NCI-H446 treated with DMSO at 0.1 percent for 48 hours (cell line): ENCODE measurements at regions not wholly inside any gene's neighbourhood (a gene's known extent, or its start where the extent isn't known, plus 50 kb on each side); places are given as distances from the start of the nearest gene placed in this dataset.
A peak's percentile ranks its signal among the peaks of the same experiment; 100 is the strongest.
"Not testable (repeated sequence)": the region's sequence is repeated elsewhere in the genome, so short reads cannot be mapped to it uniquely, and the experiment has no call there.

Source experiments
- DNase-seq: peaks from one replicate; lab custom pipeline; 2025; lab: John Stamatoyannopoulos, UW

DNA sequence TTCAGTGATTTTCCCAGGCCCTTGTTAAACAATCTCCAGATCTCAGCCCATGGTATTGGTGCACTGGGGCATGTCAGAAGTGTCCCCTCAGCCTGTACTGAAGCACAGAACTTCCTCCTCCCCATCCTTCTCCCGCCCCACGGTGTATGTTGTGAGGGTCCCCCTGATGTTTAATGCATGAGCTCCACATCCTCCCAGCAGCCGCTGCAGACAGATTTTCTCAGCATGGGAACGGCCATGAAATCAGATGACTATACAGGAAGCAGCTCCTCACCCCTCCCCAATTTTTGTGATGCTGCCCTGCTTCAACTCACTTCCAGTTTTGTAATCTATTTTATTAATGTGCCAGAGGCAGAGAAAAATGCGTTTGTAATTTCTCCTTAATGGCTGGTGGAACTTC, 406.0 kb downstream of the MIAT start:
- DNase-seq: no peak

GRCh38 chr22:27063841-27064240, 406.5 kb downstream of the MIAT start:
- DNase-seq: no peak

- no peak for DNase-seq
Measured at GRCh38 chr22:27064386-27064785, 407.0 kb downstream of the MIAT start.

DNA sequence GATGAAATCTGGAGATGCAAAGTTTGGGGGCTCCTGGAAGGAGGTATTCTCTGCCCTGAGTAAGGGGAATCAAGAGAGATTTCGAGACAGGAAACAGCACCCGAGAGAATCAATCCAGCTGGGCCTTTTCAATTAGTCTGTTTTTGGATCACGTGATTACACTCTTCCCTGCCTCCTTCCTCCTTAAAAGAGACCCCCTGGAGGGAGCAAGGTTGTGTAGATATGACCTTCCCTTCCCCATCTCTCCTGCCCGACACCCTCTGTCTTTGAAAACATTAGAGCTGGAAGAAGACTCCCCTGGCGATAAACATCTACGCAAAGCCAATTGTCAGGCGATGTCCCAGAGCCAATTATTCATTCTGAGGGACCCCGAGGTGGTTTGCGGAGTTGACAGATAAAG, 407.9 kb downstream of the MIAT start:
- no peak for DNase-seq

GRCh38 chr22:27066856-27067255, 409.5 kb downstream of the MIAT start:
- DNase-seq: peak; percentile 32

GRCh38 chr22:27068121-27068520, 410.7 kb downstream of the MIAT start:
- no peak for DNase-seq

GRCh38 chr22:27070594-27070993, 413.2 kb downstream of the MIAT start:
- no peak for DNase-seq

DNA sequence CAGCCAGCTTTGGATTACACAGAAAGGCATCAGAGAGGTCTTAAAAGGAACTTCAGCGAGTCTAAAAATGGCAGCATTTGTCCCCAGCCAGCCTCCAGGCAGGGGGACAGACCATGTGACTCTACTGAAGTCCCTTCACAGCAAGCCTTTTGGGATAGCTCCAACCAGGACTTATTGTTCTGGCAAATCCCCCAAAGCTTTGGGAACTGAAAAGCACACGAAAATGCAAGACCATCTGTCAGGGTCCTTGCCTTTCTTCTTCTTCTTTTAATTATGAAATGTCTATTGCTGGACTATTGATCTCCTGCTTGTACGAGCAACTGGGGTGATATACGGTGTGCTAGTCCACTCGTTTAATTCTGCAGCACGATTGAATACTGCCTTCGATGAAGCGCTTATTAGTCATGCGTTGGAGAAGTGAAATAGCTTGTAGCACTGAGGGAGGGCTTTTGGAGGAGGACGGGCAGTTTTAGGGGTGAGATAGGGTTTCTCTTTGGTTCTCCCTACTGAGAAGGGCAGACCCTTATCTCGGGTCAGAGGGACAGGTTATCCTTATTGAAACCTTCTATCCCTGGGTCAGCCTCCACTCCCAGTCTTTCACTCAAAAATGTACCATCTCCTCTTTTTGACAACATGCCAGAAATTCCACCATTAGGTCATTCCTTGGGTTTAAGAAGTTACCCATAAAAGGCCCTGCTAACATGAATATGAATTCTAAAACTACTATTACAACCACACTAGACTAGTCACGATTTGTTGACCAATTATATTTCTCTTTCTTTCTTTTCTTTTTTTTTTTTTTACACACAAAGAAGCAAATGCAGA, 416.4 kb downstream of the MIAT start:
- DNase-seq: peak; percentile 91

- no peak for DNase-seq
Measured at GRCh38 chr22:27075028-27075678, 417.8 kb downstream of the MIAT start.

DNA sequence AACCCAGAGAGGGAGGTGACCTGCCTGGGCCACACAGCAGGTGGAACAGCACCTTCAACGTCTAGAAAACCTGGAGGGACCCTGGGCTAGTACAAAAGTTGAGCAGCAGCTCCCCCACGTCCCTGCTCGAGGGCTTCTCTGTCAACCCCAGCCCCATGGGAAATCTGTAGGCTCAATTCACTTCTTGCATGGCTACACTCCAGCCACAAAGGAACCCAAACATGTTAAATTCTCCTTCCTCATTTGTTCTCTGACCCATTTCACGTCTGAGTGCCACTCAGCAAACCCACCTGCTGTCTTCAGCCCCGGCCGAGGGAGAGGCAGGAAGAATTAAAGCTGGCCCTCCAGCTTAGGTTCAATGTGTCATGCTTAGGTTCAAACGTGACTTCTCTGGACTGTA, 418.5 kb downstream of the MIAT start:
- DNase-seq: no peak

DNA sequence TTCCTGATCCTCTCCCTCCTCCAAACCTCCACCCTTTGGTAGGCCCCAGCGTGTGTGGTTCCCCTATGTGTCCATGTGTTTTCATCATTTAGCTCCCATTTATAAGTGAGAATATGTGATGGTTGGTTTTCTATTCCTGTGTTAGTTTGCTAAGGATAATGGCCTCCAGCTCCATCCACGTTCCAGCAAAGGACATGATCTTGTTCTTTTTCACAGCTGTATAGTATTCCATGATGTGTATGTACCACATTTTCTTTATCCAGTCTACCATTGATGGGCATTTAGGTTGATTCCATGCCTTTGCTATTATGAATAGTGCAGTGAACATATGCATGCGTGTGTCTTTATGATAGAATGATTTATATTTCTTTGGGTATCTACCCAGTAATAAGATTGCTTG, 420.7 kb downstream of the MIAT start:
- not testable (repeated sequence) for DNase-seq

DNA sequence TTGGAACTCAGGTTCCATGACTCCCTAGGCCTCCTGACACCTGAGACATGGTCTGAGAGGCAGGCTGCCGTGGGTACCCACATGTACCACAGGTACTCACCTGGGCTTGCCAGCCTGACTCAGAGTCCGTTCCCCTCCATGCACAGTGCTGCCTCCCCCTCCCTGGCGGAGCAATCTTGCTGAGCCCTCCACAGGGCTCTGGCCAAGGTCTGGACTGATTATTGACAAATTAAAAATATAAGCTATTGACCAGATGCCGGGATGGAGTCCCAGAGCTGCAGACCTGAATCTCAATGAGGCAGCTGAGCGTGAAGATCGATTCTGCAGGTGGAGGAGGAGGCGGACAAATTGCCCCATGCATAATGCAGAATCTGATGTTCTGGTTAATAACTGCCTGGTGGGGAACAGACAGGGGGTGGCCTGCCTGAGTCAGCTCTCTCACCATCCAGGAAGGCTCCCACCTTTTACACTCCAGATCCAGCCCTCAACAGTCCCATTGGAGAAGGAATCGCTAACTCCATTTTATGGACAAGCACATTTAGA, 422.7 kb downstream of the MIAT start:
- DNase-seq: no peak

GRCh38 chr22:27080863-27081262, 423.5 kb downstream of the MIAT start:
- DNase-seq: no peak

GRCh38 chr22:27083610-27084009, 426.2 kb downstream of the MIAT start:
- no peak for DNase-seq

DNA sequence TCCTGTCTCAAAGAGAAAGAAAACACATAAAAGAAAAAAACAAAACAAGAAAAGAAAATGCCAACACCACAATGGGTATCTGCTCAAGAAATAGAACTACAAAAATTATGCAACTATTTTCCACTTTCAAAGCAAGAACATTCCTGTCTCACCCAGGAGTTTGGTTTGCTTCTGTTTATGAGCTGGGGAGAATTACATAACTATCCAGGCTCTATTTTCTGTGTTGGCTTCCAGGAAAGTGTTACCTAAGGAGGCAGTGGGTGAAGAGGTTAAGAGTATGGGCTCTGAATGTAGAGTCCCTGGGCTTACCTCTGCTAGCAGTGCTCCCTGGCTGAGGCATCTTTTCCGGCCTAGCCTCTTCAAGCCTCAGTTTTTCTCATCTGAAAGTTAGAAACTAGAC, 426.7 kb downstream of the MIAT start:
- no peak for DNase-seq

- DNase-seq: no peak
Measured at GRCh38 chr22:27086080-27087044, 429.0 kb downstream of the MIAT start.

GRCh38 chr22:27087051-27087450, 429.7 kb downstream of the MIAT start:
- no peak for DNase-seq

GRCh38 chr22:27088026-27088425, 430.6 kb downstream of the MIAT start:
- no peak for DNase-seq

DNA sequence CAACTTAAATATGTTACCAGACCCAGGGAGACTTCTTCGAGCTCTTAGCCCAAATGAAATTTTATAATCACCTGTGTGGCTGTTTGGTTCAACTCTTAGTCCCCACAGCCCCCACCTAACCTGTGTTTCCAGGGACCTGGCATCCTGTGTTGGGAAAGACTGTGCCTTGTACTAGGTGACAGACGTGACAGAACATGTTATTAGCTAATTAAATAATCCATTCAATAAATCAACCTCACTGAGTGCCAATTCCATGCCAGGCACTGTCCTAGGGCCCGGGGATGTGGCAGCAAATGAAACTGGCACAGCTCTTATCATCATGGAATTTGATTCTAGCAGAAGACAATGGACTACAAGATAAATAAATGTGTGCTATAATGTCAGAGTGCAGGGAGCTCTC, 431.9 kb downstream of the MIAT start:
- DNase-seq: peak; percentile 84

GRCh38 chr22:27090611-27091011, 433.2 kb downstream of the MIAT start:
- DNase-seq: peak; percentile 74

DNA sequence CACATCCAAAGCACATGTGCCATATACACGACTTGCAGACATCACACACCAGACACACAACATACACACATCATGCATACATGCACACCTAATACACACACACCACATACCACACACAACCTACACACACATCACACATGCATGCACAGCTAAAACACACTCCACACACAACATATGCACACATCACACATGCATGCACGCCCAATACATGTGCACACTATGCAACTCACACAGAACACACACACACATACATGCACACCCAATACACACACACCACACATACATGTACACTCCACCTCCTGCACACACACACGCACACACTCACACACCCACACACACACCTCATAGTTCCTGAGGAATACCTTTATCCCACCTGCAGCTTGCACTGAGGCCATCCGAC, 436.0 kb downstream of the MIAT start:
- no peak for DNase-seq

- DNase-seq: peak; percentile 81
Measured at GRCh38 chr22:27094633-27095308, 437.4 kb downstream of the MIAT start.
